Endodermal cell (in vitro differentiated cells): ENCODE measurements at regions not wholly inside any gene's neighbourhood (a gene's known extent, or its start where the extent isn't known, plus 50 kb on each side); places are given as distances from the start of the nearest gene placed in this dataset.

ENCODE experiments used
- DNase-seq: peaks from one replicate; pipeline ENCODE4 v3.0.0-alpha.2; 2017
- H3K27ac ChIP-seq: 2 replicates; pipeline ENCODE4 v1.5.1; 2013; ENCODE audit warnings: mild to moderate bottlenecking, low read depth, low read length, moderate library complexity
- H3K27me3 ChIP-seq: 2 replicates; pipeline ENCODE4 v1.6.1; 2013; ENCODE audit warnings: mild to moderate bottlenecking, low read length, moderate library complexity; ENCODE audit not compliant: insufficient read depth, control insufficient read depth, poor library complexity, severe bottlenecking
- H3K36me3 ChIP-seq: 2 replicates; pipeline ENCODE4 v1.7.0; 2013; ENCODE audit warnings: mild to moderate bottlenecking, low read length, moderate library complexity; ENCODE audit not compliant: control insufficient read depth, insufficient read depth
- H3K4me1 ChIP-seq: one replicate; pipeline ENCODE4 v1.7.0; 2013; ENCODE audit warnings: low read length; ENCODE audit not compliant: control insufficient read depth, insufficient read depth
- H3K4me3 ChIP-seq: 2 replicates; pipeline ENCODE4 v1.5.1; 2013; ENCODE audit warnings: mild to moderate bottlenecking, low read length, moderate library complexity
- H3K9ac ChIP-seq: 2 replicates; pipeline ENCODE4 v1.6.1; 2013; ENCODE audit warnings: mild to moderate bottlenecking, low read length, moderate library complexity; ENCODE audit not compliant: poor library complexity, severe bottlenecking; ENCODE audit errors: extremely low read depth
- H3K9me3 ChIP-seq: 2 replicates; pipeline ENCODE4 v1.6.1; 2013; ENCODE audit warnings: mild to moderate bottlenecking, low read length, moderate library complexity; ENCODE audit not compliant: control insufficient read depth
- H3K27ac Mint-ChIP-seq: 2 replicates; pipeline ENCODE4 v1.8.0; 2020; ENCODE audit warnings: mixed read lengths
- H3K27me3 Mint-ChIP-seq: 2 replicates; pipeline ENCODE4 v1.8.0; 2021; ENCODE audit warnings: mild to moderate bottlenecking, mixed read lengths; ENCODE audit not compliant: insufficient read depth
- H3K36me3 Mint-ChIP-seq: 2 replicates; pipeline ENCODE4 v1.8.0; 2020; ENCODE audit warnings: low read depth, mixed read lengths
- H3K4me1 Mint-ChIP-seq: 2 replicates; pipeline ENCODE4 v1.8.0; 2020; ENCODE audit warnings: mixed read lengths
- H3K4me3 Mint-ChIP-seq: 2 replicates; pipeline ENCODE4 v1.8.0; 2020; ENCODE audit warnings: mild to moderate bottlenecking, moderate library complexity, mixed read lengths
- H3K9me3 Mint-ChIP-seq: 2 replicates; pipeline ENCODE4 v1.8.0; 2020; ENCODE audit warnings: mild to moderate bottlenecking, mixed read lengths
- WGBS, 2 experiments: methylation state at CpG; one replicate each; pipeline versions ENCODE4 v1.1.5 to v1.1.7; 2013; ENCODE audit warnings: missing lambda C conversion rate in 2 of 2, mixed read lengths in 1 of 2; ENCODE audit not compliant: insufficient coverage in 1 of 2, insufficient read length in 1 of 2; 5-methylcytosine and 5-hydroxymethylcytosine counted together
- TF ChIP-seq, protein P1 (sequence below): fragments of 200-600 bp; sonication (generic); conservative IDR thresholded peaks from 2 replicates; pipeline ENCODE4 v1.5.0; 2021; ENCODE audit warnings: antibody characterized with exemption, mild to moderate bottlenecking

DNA sequence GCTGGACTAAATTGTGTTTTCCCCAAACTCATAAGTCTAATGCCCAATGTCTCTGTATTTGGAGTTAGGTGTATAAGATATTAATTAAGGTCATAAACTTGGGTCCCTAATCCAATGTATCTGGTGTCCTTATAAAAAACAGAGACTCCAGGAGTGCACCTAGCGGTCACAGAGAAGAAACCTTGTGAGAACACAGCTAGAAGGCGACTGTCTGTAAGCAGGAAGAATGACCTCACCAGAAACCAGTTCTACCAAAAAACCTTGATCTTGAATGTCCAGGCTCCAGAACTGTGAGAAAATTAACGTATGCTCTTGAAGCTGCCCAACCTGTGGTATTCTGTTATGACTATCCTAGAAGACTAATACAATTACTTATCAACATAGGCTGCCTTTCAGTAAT lies 591.7 kb upstream of the PTPRD start:
- Histone ChIP-seq H3K9ac (no peak overlapping the region), H3K36me3 (no peaks in the 10 kb centered on the region), H3K4me3 (no peak overlapping the region), H3K27ac (no peak overlapping the region), H3K4me1 (no peaks in the 10 kb centered on the region), H3K9me3 (no peaks in the 10 kb centered on the region), H3K27me3 (no peaks in the 10 kb centered on the region)
- no peak overlapping the region for H3K4me3 Mint-ChIP-seq
- H3K36me3 Mint-ChIP-seq, result no peaks in the 10 kb centered on the region
- H3K9me3 Mint-ChIP-seq, result no peaks in the 10 kb centered on the region
- no peak overlapping the region for H3K27ac Mint-ChIP-seq
- DNase-seq, result no peak
- 91% methylated on average over 3 of the region's 3 CpGs; no CpG with 5 or more reads in 1 of the 2 experiments for WGBS, 2 experiments
- H3K4me1 Mint-ChIP-seq, result peaks cover 2% of the 10 kb centered on the region
- H3K27me3 Mint-ChIP-seq, result no peaks in the 10 kb centered on the region
- TF ChIP-seq, protein P1, sequence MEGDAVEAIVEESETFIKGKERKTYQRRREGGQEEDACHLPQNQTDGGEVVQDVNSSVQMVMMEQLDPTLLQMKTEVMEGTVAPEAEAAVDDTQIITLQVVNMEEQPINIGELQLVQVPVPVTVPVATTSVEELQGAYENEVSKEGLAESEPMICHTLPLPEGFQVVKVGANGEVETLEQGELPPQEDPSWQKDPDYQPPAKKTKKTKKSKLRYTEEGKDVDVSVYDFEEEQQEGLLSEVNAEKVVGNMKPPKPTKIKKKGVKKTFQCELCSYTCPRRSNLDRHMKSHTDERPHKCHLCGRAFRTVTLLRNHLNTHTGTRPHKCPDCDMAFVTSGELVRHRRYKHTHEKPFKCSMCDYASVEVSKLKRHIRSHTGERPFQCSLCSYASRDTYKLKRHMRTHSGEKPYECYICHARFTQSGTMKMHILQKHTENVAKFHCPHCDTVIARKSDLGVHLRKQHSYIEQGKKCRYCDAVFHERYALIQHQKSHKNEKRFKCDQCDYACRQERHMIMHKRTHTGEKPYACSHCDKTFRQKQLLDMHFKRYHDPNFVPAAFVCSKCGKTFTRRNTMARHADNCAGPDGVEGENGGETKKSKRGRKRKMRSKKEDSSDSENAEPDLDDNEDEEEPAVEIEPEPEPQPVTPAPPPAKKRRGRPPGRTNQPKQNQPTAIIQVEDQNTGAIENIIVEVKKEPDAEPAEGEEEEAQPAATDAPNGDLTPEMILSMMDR, result no peak

DNA sequence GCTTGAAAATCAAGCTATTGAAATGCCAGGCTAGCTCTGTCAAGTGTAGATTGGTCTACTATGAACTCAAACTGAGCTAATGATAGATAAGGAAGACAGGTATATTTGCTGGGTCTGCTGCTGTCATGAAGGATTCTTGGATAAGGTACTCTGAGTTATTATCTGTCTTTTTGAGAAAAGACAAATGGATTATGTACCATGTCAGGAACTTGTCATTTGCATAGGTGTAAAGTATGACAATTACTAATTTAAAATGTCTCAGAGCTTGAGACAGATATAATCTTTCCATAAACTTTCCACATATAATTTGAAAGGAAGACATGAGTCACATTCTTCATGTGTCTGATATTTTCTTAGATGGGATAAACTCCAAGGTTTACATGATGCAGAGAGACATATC lies 594.1 kb upstream of the PTPRD start:
- H3K27ac ChIP-seq, result no peak overlapping the region
- no peak overlapping the region for H3K27ac Mint-ChIP-seq
- no peaks in the 10 kb centered on the region for H3K4me1 ChIP-seq
- H3K4me1 Mint-ChIP-seq, result no peaks in the 10 kb centered on the region
- no peaks in the 10 kb centered on the region for H3K36me3 Mint-ChIP-seq
- no peaks in the 10 kb centered on the region for H3K27me3 ChIP-seq
- TF ChIP-seq, protein P1, result no peak
- no peaks in the 10 kb centered on the region for H3K9me3 Mint-ChIP-seq
- no peak overlapping the region for H3K9ac ChIP-seq
- DNase-seq, result no peak
- no peaks in the 10 kb centered on the region for H3K9me3 ChIP-seq
- no peaks in the 10 kb centered on the region for H3K36me3 ChIP-seq
- H3K27me3 Mint-ChIP-seq, result no peaks in the 10 kb centered on the region
- H3K4me3 Mint-ChIP-seq, result no peak overlapping the region
- no peak overlapping the region for H3K4me3 ChIP-seq

DNA sequence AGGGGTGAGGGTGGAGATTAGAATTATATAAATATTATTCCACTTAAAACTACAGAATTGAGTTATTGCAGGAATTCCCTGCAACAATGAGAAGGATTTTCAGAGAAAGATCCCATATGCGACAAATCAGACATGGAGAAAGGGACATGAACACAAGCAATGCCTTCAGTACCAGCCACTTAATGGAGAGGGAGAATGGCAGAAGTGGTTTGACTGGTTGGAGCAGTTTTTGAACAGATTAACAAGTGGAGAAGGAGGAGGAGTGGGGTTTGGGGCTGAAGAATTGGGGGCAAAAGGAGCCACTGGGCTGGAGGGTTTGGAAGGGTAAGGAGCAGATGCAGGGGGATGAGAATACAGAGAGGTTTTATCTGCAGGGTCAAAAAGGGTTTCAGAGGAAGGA lies 620.9 kb upstream of the PTPRD start:
- Mint-ChIP-seq H3K4me1 (peaks cover 2% of the 10 kb centered on the region), H3K27ac (no peak overlapping the region), H3K4me3 (no peak overlapping the region), H3K27me3 (no peaks in the 10 kb centered on the region), H3K36me3 (no peaks in the 10 kb centered on the region), H3K9me3 (peaks cover 5% of the 10 kb centered on the region)
- H3K4me3 ChIP-seq, result no peak overlapping the region
- no peaks in the 10 kb centered on the region for H3K27me3 ChIP-seq
- H3K9me3 ChIP-seq, result no peaks in the 10 kb centered on the region
- no peaks in the 10 kb centered on the region for H3K36me3 ChIP-seq
- no peaks in the 10 kb centered on the region for H3K4me1 ChIP-seq
- no peak overlapping the region for H3K27ac ChIP-seq
- TF ChIP-seq, protein P1, result no peak
- H3K9ac ChIP-seq, result no peak overlapping the region
- no peak for DNase-seq
- WGBS, 2 experiments, result 98 to 100% methylated on average over 1 of the region's 1 CpG
